ENCODE measurements at regions not wholly inside any gene's neighbourhood (a gene's known extent, or its start where the extent isn't known, plus 50 kb on each side); places are given as distances from the start of the nearest gene placed in this dataset.

- TF ChIP-seq, protein P1, sequence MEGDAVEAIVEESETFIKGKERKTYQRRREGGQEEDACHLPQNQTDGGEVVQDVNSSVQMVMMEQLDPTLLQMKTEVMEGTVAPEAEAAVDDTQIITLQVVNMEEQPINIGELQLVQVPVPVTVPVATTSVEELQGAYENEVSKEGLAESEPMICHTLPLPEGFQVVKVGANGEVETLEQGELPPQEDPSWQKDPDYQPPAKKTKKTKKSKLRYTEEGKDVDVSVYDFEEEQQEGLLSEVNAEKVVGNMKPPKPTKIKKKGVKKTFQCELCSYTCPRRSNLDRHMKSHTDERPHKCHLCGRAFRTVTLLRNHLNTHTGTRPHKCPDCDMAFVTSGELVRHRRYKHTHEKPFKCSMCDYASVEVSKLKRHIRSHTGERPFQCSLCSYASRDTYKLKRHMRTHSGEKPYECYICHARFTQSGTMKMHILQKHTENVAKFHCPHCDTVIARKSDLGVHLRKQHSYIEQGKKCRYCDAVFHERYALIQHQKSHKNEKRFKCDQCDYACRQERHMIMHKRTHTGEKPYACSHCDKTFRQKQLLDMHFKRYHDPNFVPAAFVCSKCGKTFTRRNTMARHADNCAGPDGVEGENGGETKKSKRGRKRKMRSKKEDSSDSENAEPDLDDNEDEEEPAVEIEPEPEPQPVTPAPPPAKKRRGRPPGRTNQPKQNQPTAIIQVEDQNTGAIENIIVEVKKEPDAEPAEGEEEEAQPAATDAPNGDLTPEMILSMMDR (conservative IDR thresholded peaks at IDR 0.05; ENCODE audit: low read depth, low read length), result no peak
- DNase-seq (ENCODE audit: low read depth), result no peak
- no peak overlapping the region for H3K4me3 ChIP-seq (ENCODE audit: low read length)
Measured at GRCh38 chr5:113770648-113771047, 257.2 kb downstream of the YTHDC2 start.

DNA sequence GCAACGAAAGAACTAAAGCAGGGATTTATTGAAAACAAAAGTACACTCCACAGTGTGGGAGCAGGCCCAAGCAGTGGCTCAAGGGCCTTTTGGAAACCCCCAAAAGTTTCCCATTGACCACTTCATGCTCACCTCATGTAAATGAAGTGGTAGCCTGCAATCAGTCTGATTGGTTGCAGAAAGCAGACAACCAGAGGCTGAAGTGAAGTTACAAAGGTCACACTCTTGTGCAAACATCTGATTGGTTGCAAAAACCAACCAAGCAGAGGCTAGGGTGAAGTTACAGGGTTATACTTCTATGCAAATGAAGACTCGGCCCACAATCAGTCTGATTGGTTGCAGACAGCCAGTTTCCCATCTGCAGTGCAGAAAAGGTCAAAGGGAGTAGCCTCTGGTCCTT, 258.0 kb downstream of the YTHDC2 start:
- TF ChIP-seq, protein P1 (conservative IDR thresholded peaks at IDR 0.05; ENCODE audit: low read depth, low read length), result no peak
- H3K4me3 ChIP-seq (ENCODE audit: low read length), result no peak overlapping the region
- DNase-seq (ENCODE audit: low read depth), result no peak

- TF ChIP-seq, protein P1 (conservative IDR thresholded peaks at IDR 0.05; ENCODE audit: low read depth, low read length), result no peak
- no peak overlapping the region for H3K4me3 ChIP-seq (ENCODE audit: low read length)
- no peak for DNase-seq (ENCODE audit: low read depth)
Measured at GRCh38 chr5:113776168-113776567, 262.7 kb downstream of the YTHDC2 start.

GRCh38 chr5:113776832-113777525, 263.5 kb downstream of the YTHDC2 start:
- TF ChIP-seq, protein P1 (conservative IDR thresholded peaks at IDR 0.05; ENCODE audit: low read depth, low read length), result no peak
- no peak overlapping the region for H3K4me3 ChIP-seq (ENCODE audit: low read length)
- DNase-seq (ENCODE audit: low read depth), result no peak

- H3K4me3 ChIP-seq (ENCODE audit: low read length), result no peak overlapping the region
- TF ChIP-seq, protein P1 (conservative IDR thresholded peaks at IDR 0.05; ENCODE audit: low read depth, low read length), result no peak
- no peak for DNase-seq (ENCODE audit: low read depth)
Measured at GRCh38 chr5:113778147-113778546, 264.7 kb downstream of the YTHDC2 start.

GRCh38 chr5:113788141-113788655, 274.7 kb downstream of the YTHDC2 start:
- TF ChIP-seq, protein P1 (conservative IDR thresholded peaks at IDR 0.05; ENCODE audit: low read depth, low read length), result no peak
- no peak overlapping the region for H3K4me3 ChIP-seq (ENCODE audit: low read length)
- no peak for DNase-seq (ENCODE audit: low read depth)

DNA sequence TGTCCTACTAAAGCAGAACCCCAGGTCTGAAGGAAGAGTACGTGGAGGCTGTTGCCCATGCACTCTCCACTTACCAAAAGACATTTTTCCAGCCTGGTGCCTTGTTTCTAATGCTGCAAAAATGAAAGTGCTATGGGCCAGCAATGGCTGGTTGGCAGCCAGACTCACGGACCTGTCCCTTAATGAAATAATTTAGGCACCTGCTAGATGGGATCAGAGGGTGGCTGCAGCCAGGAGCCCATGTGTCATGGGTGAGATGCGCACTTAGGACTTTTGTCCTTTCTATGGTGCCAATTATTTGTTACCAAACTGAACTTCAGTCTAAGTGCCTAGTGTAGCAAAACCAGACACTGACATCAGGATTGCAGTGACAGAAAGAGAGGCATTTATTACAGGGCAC, 276.3 kb downstream of the YTHDC2 start:
- no peak overlapping the region for H3K4me3 ChIP-seq (ENCODE audit: low read length)
- TF ChIP-seq, protein P1 (conservative IDR thresholded peaks at IDR 0.05; ENCODE audit: low read depth, low read length), result no peak
- no peak for DNase-seq (ENCODE audit: low read depth)
